OCI-LY1 (cell line): ENCODE measurements at regions not wholly inside any gene's neighbourhood (a gene's known extent, or its start where the extent isn't known, plus 50 kb on each side); places are given as distances from the start of the nearest gene placed in this dataset.

Source experiments
- H2AFZ ChIP-seq: fragments of 200-600 bp; sonication (generic), shearing (Covaris generic); 2 replicates; pipeline ENCODE4 v1.6.0; 2014; ENCODE audit warnings: antibody characterized with exemption, mild to moderate bottlenecking, low read length
- H3F3A ChIP-seq: fragments of 200-600 bp; sonication (generic), shearing (Covaris generic); 2 replicates; pipeline ENCODE4 v1.6.0; 2014; ENCODE audit warnings: mild to moderate bottlenecking, antibody characterized with exemption, low read length, moderate library complexity; ENCODE audit not compliant: insufficient read depth
- H3K27ac ChIP-seq: fragments of 200-600 bp; sonication (generic); 2 replicates; pipeline ENCODE4 v1.5.1; 2014; ENCODE audit warnings: low read length, mixed run types, mild to moderate bottlenecking, low read depth; ENCODE audit not compliant: poor library complexity, severe bottlenecking
- H3K27me3 ChIP-seq: fragments of 200-600 bp; sonication (generic); 2 replicates; pipeline ENCODE4 v1.6.0; 2014; ENCODE audit warnings: antibody characterized with exemption, mild to moderate bottlenecking, low read length, moderate library complexity; ENCODE audit not compliant: insufficient read depth
- H3K36me3 ChIP-seq: fragments of 200-600 bp; sonication (generic); 2 replicates; pipeline ENCODE4 v1.6.1; 2014; ENCODE audit warnings: mild to moderate bottlenecking, antibody characterized with exemption, low read length, moderate library complexity, mixed read lengths; ENCODE audit not compliant: insufficient read depth
- H3K4me1 ChIP-seq: fragments of 200-600 bp; sonication (generic); 2 replicates; pipeline ENCODE4 v1.5.1; 2014; ENCODE audit warnings: mild to moderate bottlenecking, low read length, moderate library complexity; ENCODE audit not compliant: insufficient read depth, severe bottlenecking
- H3K4me2 ChIP-seq: fragments of 200-600 bp; sonication (generic), shearing (Covaris generic); 2 replicates; pipeline ENCODE4 v1.6.1; 2014; ENCODE audit warnings: low read length
- H3K4me3 ChIP-seq: fragments of 200-600 bp; sonication (generic); 2 replicates; pipeline ENCODE4 v1.5.1; 2014; ENCODE audit warnings: low read length, low read depth, mild to moderate bottlenecking, mixed read lengths; ENCODE audit not compliant: poor library complexity, severe bottlenecking
- H3K79me2 ChIP-seq: fragments of 200-600 bp; shearing (Covaris generic); 2 replicates; pipeline ENCODE4 v1.6.1; 2016; ENCODE audit warnings: mixed run types, low read length, mixed read lengths; ENCODE audit not compliant: insufficient read depth
- H3K9ac ChIP-seq: fragments of 200-600 bp; sonication (generic), shearing (Covaris generic); 2 replicates; pipeline ENCODE4 v1.6.1; 2014; ENCODE audit warnings: mild to moderate bottlenecking, low read length, mixed read lengths
- H3K9me2 ChIP-seq: fragments of 200-600 bp; sonication (generic), shearing (Covaris generic); 2 replicates; pipeline ENCODE4 v1.6.1; 2014; ENCODE audit warnings: low read depth, mild to moderate bottlenecking, low read length, mixed read lengths
- H3K9me3 ChIP-seq: fragments of 200-600 bp; shearing (Covaris generic); 2 replicates; pipeline ENCODE4 v1.6.1; 2014; ENCODE audit warnings: low read length, mixed read lengths
- H4K20me1 ChIP-seq: fragments of 200-600 bp; sonication (generic), shearing (Covaris generic); 2 replicates; pipeline ENCODE4 v1.6.0; 2016; ENCODE audit warnings: mild to moderate bottlenecking, low read length; ENCODE audit not compliant: insufficient read depth
- EZH2 ChIP-seq: fragments of 200-600 bp; sonication (generic), shearing (Covaris generic); IDR thresholded peaks from 2 replicates; pipeline ENCODE4 v1.8.0; 2017; ENCODE audit warnings: borderline replicate concordance, mixed run types, mild to moderate bottlenecking, antibody characterized with exemption, low read length, moderate library complexity, mixed read lengths
- TF ChIP-seq, protein P1 (sequence below): fragments of 200-600 bp; sonication (generic), shearing (Covaris generic); IDR thresholded peaks from 2 replicates; pipeline ENCODE4 v1.5.1; 2017; ENCODE audit warnings: mild to moderate bottlenecking, antibody characterized with exemption, low read length, moderate library complexity, mixed read lengths

GRCh38 chr7:46784732-46785131 is 797.2 kb downstream of the TNS3 start:
- TF ChIP-seq, protein P1, sequence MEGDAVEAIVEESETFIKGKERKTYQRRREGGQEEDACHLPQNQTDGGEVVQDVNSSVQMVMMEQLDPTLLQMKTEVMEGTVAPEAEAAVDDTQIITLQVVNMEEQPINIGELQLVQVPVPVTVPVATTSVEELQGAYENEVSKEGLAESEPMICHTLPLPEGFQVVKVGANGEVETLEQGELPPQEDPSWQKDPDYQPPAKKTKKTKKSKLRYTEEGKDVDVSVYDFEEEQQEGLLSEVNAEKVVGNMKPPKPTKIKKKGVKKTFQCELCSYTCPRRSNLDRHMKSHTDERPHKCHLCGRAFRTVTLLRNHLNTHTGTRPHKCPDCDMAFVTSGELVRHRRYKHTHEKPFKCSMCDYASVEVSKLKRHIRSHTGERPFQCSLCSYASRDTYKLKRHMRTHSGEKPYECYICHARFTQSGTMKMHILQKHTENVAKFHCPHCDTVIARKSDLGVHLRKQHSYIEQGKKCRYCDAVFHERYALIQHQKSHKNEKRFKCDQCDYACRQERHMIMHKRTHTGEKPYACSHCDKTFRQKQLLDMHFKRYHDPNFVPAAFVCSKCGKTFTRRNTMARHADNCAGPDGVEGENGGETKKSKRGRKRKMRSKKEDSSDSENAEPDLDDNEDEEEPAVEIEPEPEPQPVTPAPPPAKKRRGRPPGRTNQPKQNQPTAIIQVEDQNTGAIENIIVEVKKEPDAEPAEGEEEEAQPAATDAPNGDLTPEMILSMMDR = no peak
- TF ChIP-seq EZH2 = no peak
- H2AFZ ChIP-seq = no peak overlapping the region
- no peaks in the 10 kb centered on the region for H3K36me3 ChIP-seq
- no peak overlapping the region for H3K27ac ChIP-seq
- H3K27me3 ChIP-seq = no peaks in the 10 kb centered on the region
- H3K9ac ChIP-seq = no peak overlapping the region
- H4K20me1 ChIP-seq = no peaks in the 10 kb centered on the region
- H3K9me2 ChIP-seq = no peaks in the 10 kb centered on the region
- peaks cover 4% of the 10 kb centered on the region; the same call in 1 of the 2 replicates for H3K9me3 ChIP-seq
- H3F3A ChIP-seq = no peaks in the 10 kb centered on the region
- H3K4me1 ChIP-seq = no peaks in the 10 kb centered on the region
- H3K4me2 ChIP-seq = no peak overlapping the region
- no peaks in the 10 kb centered on the region for H3K79me2 ChIP-seq
- H3K4me3 ChIP-seq = no peak overlapping the region

GRCh38 chr7:46781901-46782439 is 799.9 kb downstream of the TNS3 start:
- no peaks in the 10 kb centered on the region for H3K27me3 ChIP-seq
- no peaks in the 10 kb centered on the region for H3K4me1 ChIP-seq
- no peaks in the 10 kb centered on the region for H3F3A ChIP-seq
- no peaks in the 10 kb centered on the region for H4K20me1 ChIP-seq
- no peak overlapping the region for H3K27ac ChIP-seq
- H3K4me3 ChIP-seq = no peak overlapping the region
- TF ChIP-seq, protein P1 = no peak
- TF ChIP-seq EZH2 = no peak
- H3K4me2 ChIP-seq = no peak overlapping the region
- no peaks in the 10 kb centered on the region for H3K9me2 ChIP-seq
- H3K36me3 ChIP-seq = no peaks in the 10 kb centered on the region
- no peak overlapping the region for H3K9ac ChIP-seq
- H3K79me2 ChIP-seq = no peaks in the 10 kb centered on the region
- peaks cover 4% of the 10 kb centered on the region; the same call in 1 of the 2 replicates for H3K9me3 ChIP-seq
- no peak overlapping the region for H2AFZ ChIP-seq

GRCh38 chr7:46776790-46777189 is 805.1 kb downstream of the TNS3 start:
- no peak overlapping the region for H3K27ac ChIP-seq
- H3K4me3 ChIP-seq = no peak overlapping the region
- no peaks in the 10 kb centered on the region for H4K20me1 ChIP-seq
- H3F3A ChIP-seq = no peaks in the 10 kb centered on the region
- H3K36me3 ChIP-seq = no peaks in the 10 kb centered on the region
- no peak overlapping the region for H3K9ac ChIP-seq
- TF ChIP-seq, protein P1 = peak; percentile 67
- no peak for TF ChIP-seq EZH2
- H3K9me2 ChIP-seq = no peaks in the 10 kb centered on the region
- peaks cover 4% of the 10 kb centered on the region; the same call in 1 of the 2 replicates for H3K9me3 ChIP-seq
- H3K4me2 ChIP-seq = no peak overlapping the region
- H2AFZ ChIP-seq = no peak overlapping the region
- no peaks in the 10 kb centered on the region for H3K79me2 ChIP-seq
- no peaks in the 10 kb centered on the region for H3K27me3 ChIP-seq
- no peaks in the 10 kb centered on the region for H3K4me1 ChIP-seq
